Stimulated activated memory B cell treated with anti-CD40 and anti-IgM and Interleukin-4, amounts not matched to agents 10 μg/mL and 1 μg/mL and 100 μg/mL, for 72 hours (primary cell): ENCODE measurements at regions not wholly inside any gene's neighbourhood (a gene's known extent, or its start where the extent isn't known, plus 50 kb on each side); places are given as distances from the start of the nearest gene placed in this dataset.

Source experiments
- ATAC-seq: fragments of 150-1000 bp; cut with Tn5 transposase; 2 replicates; pipeline ENCODE4 v1.10.0; 2021
- H3K27ac Mint-ChIP-seq: one replicate; pipeline ENCODE4 v1.8.0; 2022; ENCODE audit warnings: mild to moderate bottlenecking, mixed read lengths
- H3K27me3 Mint-ChIP-seq: one replicate; pipeline ENCODE4 v1.8.0; 2022; ENCODE audit warnings: mixed read lengths
- H3K36me3 Mint-ChIP-seq: one replicate; pipeline ENCODE4 v1.8.0; 2022; ENCODE audit warnings: mixed read lengths
- H3K4me1 Mint-ChIP-seq: one replicate; pipeline ENCODE4 v1.8.0; 2022; ENCODE audit warnings: mixed read lengths
- H3K4me3 Mint-ChIP-seq: one replicate; pipeline ENCODE4 v1.8.0; 2022; ENCODE audit warnings: mild to moderate bottlenecking, moderate library complexity, mixed read lengths
- H3K9me3 Mint-ChIP-seq: one replicate; pipeline ENCODE4 v1.8.0; 2022; ENCODE audit warnings: mixed read lengths

DNA sequence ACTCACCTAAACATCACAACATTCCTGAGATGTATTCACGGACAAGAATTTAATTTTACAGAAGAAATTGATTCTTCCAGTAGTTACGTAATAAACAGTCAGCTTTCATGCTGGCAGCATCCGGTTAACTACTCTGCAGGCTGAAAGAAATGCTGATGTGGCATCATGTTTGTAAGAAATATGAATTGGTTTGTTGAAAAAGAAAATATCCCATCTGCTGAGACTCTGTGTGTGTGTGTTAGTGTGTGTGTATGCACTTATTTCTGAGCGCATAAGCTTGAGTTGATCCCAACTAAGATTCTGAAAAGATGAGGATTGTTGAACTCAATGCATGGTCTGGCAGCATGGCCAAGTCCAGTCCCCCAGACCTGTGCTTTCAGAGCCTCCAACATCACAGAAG, 74.3 kb upstream of the FAM216B start:
- Mint-ChIP-seq H3K4me1 (no peaks in the 10 kb centered on the region), H3K27ac (no peak overlapping the region), H3K9me3 (no peaks in the 10 kb centered on the region), H3K36me3 (no peaks in the 10 kb centered on the region), H3K4me3 (no peak overlapping the region), H3K27me3 (peaks cover 18% of the 10 kb centered on the region)
- no peak for ATAC-seq

DNA sequence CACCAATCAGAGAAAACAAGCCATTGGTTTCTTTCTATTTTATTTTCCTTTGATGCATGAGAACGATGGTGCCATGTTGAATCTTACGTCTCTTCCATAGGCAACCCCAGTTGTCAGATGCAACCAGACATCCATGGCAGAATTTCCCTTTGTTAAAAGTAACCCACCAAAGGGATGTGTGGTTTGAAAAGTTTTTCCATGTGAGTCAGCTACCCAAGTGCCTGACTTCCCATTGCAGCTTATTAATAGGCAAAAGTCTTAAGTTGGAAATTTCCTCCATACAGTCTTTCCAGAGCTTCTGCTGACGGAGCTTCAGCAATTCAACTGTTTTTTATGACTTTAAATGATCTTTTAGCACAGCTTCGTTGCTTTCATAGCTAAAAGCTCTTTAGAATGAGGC, 73.8 kb upstream of the FAM216B start:
- Mint-ChIP-seq H3K36me3 (no peaks in the 10 kb centered on the region), H3K9me3 (no peaks in the 10 kb centered on the region), H3K27ac (no peak overlapping the region), H3K4me1 (no peaks in the 10 kb centered on the region), H3K27me3 (peaks cover 18% of the 10 kb centered on the region), H3K4me3 (no peak overlapping the region)
- ATAC-seq: no peak

DNA sequence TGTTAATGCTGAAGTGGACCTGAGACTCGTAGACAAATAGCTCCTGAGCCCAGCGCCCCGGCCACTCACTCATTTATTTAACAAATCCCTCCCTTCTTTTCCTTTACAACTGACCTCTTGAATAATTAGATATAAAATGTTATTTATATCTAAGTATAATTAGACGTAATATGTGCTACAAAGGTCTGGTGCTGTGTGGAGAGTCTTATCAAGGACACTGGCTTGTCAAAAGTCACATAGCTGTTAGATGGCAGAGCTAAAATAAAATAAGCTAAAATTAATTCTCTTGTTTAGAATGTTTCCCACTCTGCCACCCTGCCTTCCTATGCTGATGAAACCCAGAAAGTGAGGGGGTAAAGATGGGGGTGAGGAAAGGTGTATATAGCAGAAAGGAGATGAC, 73.0 kb upstream of the FAM216B start:
- H3K4me3 Mint-ChIP-seq: no peak overlapping the region
- no peaks in the 10 kb centered on the region for H3K36me3 Mint-ChIP-seq
- H3K27me3 Mint-ChIP-seq: peaks cover 18% of the 10 kb centered on the region
- H3K9me3 Mint-ChIP-seq: no peaks in the 10 kb centered on the region
- no peak overlapping the region for H3K27ac Mint-ChIP-seq
- no peak for ATAC-seq
- H3K4me1 Mint-ChIP-seq: no peaks in the 10 kb centered on the region

DNA sequence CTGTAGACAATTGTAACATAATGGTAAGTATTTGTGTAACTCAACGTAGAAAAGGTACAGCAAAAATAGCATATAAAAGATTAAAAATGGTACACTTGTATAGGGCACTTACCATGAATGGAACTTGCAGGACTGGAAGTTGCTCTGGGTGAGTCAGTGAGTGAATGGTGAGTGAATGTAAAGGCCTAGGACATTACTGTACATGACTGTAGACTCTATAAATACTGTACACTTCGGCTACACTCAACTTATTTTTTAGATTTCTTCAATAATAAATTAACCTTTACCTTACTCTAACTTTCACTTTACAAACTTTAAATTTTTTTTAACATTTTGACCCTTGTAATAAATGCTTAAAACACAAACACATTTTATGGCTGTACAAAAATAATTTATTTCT, 72.1 kb upstream of the FAM216B start:
- no peaks in the 10 kb centered on the region for H3K36me3 Mint-ChIP-seq
- H3K4me1 Mint-ChIP-seq: no peaks in the 10 kb centered on the region
- no peak for ATAC-seq
- peaks cover 12% of the 10 kb centered on the region for H3K27me3 Mint-ChIP-seq
- H3K4me3 Mint-ChIP-seq: no peak overlapping the region
- H3K27ac Mint-ChIP-seq: no peak overlapping the region
- H3K9me3 Mint-ChIP-seq: no peaks in the 10 kb centered on the region

DNA sequence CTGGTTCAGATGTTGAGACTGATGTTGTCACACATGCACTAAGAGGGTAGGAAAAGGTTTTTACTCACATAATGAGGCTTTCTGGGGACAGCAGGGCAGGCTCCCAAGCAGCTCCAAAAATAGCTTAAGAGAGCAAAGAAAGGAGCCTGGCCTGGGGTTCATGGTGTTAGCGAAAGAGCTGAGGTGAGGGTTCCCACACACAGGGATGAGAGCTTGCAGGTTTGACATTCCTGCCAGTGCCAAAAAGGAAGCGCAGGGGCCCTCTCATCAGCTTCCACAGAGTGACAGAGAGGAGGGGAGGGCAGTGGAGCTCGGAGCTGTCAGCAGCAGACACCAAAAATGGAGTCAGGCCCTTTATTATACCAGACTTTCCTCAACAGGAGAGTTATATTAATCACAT, 65.5 kb upstream of the FAM216B start:
- Mint-ChIP-seq H3K4me3 (no peak overlapping the region), H3K36me3 (no peaks in the 10 kb centered on the region), H3K27ac (no peak overlapping the region), H3K4me1 (no peaks in the 10 kb centered on the region), H3K27me3 (peaks cover 19% of the 10 kb centered on the region), H3K9me3 (no peaks in the 10 kb centered on the region)
- ATAC-seq: no peak

DNA sequence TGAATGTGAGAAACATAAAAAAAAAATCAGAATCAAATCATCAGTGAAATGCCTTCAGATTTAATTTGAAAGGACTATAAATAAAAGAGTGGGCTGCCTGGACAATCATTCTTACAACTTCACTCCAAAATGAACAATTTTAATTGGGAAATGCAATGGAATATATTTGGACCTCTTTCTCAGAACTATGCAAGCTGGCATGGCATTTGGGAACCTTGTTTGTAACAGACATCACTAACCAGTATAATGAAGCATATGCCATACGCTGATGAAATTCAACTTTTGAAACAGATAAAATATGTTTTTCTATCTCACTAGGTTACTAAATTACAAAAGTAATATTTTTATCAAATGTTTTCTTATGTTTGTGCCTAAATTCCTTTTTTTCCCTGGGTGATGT, 64.2 kb upstream of the FAM216B start:
- Mint-ChIP-seq H3K27me3 (peaks cover 19% of the 10 kb centered on the region), H3K36me3 (no peaks in the 10 kb centered on the region), H3K4me3 (no peak overlapping the region), H3K9me3 (no peaks in the 10 kb centered on the region), H3K4me1 (no peaks in the 10 kb centered on the region), H3K27ac (no peak overlapping the region)
- no peak for ATAC-seq

DNA sequence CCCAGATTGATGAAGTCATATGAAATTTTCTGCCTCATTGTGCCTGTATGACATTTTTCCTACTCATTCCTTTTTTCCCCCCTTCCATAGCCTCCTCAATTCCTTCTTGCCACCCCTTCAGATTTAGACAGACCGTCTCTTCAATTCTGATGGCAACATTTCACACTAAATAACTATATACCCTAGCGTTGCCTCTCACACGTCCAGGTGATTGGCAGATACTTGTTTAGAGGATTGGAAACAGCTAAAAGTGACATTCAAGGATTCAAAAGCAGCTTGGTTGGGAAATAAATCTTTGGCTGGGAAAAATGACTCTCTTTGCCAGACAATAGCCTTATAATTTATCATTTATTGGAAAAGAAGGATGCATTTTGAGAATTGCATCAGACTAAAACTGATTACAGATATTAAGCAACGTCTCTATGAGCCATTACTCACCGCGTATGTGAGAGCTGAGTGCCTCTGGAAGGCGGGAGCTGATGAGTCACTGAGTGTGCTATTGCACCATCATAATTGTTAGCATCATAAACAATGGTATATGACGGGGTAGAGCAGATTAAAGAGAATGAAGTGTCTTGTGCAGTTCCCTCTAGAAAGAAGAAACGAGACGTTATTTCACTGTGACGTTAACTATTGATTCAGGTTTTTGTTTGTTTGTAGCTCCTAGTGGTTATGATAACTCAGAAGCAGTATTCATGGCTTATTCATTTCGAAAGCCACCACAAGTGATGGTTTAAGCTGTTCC, 61.1 kb upstream of the FAM216B start:
- Mint-ChIP-seq H3K36me3 (no peaks in the 10 kb centered on the region), H3K27me3 (peaks cover 30% of the 10 kb centered on the region), H3K4me1 (no peaks in the 10 kb centered on the region), H3K27ac (no peak overlapping the region), H3K9me3 (no peaks in the 10 kb centered on the region), H3K4me3 (no peak overlapping the region)
- ATAC-seq: no peak

DNA sequence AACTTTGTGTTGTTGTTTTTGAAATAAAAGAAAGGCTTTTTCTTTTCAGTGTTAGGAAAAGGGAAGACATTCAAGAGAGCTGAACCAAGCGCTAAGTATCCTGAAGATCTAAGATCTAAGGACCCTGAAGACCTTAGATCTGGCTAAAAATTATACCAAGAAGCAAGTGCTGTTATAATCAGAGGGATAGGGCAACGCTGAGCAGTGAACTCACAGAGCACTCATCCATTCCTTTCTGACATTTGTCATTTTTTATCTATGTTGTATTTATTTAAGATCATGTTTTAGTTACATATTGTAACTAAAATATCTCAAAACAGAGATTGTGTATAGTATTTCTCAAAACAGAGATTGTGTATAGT, 60.5 kb upstream of the FAM216B start:
- no peaks in the 10 kb centered on the region for H3K9me3 Mint-ChIP-seq
- no peak for ATAC-seq

DNA sequence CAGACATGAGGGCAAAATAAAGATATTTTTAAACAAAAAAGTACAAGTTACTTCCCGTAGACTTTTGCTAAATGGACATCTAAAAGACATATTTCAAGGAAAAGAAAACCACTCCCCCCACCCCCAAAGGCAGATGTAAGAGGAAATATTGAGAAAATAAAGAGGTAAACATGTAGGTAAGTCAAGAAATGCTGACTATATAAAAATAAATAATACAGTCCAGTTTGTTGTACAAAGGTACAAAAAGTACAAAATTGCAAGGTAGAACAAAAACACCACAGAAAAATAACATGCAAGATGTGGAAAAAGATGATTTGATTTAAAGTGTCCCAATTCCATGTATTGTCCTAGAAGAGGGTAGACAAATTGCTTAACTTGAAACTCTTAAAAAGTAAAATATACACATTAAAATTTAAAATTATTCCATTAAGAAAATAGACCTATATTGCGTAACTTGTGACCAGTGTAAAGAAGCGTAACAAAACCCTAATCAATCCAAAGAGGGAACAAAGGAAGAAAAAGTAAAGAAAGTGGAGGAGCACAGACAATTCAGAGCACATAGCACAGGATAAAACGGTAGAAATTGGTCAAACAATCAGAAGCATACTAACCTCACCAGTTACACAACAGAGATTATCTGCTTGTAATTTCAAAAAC, 58.4 kb upstream of the FAM216B start:
- Mint-ChIP-seq H3K27ac (no peak overlapping the region), H3K27me3 (peaks cover 30% of the 10 kb centered on the region), H3K9me3 (peaks cover 5% of the 10 kb centered on the region), H3K4me1 (no peaks in the 10 kb centered on the region), H3K4me3 (no peak overlapping the region), H3K36me3 (no peaks in the 10 kb centered on the region)
- no peak for ATAC-seq

More for the DNA sequence above, 60.5 kb upstream of the FAM216B start:
- Mint-ChIP-seq H3K36me3 (no peaks in the 10 kb centered on the region), H3K4me3 (no peak overlapping the region), H3K4me1 (no peaks in the 10 kb centered on the region), H3K27me3 (peaks cover 30% of the 10 kb centered on the region), H3K27ac (no peak overlapping the region)

DNA sequence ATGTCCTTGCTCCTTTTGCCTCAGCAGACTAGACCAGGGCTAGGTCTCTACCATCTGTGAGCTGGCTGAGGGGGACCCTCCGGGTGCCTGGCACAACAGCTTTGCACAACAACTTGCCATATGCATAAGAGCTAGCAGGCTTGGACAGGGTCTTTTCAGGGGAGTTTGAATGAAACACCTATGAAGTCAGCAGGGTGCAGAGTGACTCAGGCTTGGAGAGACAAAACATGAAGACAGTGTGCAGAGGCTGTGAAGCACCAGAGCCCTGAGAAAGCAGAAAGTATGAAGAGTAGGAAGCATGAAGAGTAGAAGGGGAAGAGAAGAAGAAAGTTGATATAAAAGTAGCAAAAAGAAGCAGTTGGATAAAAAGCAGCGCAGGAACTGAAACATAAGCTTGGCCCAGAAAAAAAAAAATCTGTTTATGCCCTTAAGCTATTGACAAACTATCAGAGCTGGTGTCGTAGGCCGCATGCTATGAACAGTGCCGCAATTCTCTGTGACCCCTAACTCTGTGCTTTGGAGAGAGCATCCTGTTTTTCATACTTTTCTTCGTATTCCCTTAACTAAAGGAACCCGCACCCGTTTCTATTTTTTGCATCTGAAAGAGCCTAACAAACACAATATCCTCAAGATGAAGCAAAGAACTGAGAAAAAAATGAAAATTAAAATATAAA, 52.7 kb upstream of the FAM216B start:
- peaks cover 5% of the 10 kb centered on the region for H3K9me3 Mint-ChIP-seq
- ATAC-seq: no peak
- no peaks in the 10 kb centered on the region for H3K27me3 Mint-ChIP-seq
- H3K27ac Mint-ChIP-seq: no peak overlapping the region
- no peak overlapping the region for H3K4me3 Mint-ChIP-seq
- no peaks in the 10 kb centered on the region for H3K4me1 Mint-ChIP-seq
- no peaks in the 10 kb centered on the region for H3K36me3 Mint-ChIP-seq

DNA sequence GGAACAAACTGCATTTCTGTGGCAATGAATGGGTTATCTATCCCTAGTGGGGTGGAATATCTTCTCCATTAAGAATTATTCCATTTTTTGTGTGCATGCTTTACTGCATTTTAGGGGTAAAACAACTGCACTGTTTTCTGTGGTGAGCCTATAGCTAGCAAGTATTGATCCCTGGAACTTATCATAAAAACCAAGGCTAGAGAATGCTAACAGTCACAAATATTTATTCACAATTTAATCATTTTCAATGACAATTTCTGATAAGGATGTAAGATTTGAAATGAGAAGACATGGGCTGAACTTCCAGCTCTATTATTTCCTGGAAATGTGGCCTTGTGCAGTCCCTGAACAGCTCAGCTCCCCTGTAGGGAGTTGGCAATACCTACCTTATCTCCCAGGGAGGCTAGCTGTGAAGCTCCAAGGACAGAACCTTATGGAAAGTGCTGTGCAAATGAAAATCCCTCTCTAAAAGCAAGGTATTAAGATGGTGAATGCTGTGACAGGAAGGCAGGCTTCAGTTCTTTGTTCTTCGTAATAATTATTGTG, 51.5 kb upstream of the FAM216B start:
- Mint-ChIP-seq H3K27me3 (no peaks in the 10 kb centered on the region), H3K36me3 (no peaks in the 10 kb centered on the region), H3K27ac (no peak overlapping the region), H3K4me3 (no peak overlapping the region), H3K4me1 (no peaks in the 10 kb centered on the region), H3K9me3 (peaks cover 9% of the 10 kb centered on the region)
- no peak for ATAC-seq
